ENCODE measurements at regions not wholly inside any gene's neighbourhood (a gene's known extent, or its start where the extent isn't known, plus 50 kb on each side); places are given as distances from the start of the nearest gene placed in this dataset.

DNA sequence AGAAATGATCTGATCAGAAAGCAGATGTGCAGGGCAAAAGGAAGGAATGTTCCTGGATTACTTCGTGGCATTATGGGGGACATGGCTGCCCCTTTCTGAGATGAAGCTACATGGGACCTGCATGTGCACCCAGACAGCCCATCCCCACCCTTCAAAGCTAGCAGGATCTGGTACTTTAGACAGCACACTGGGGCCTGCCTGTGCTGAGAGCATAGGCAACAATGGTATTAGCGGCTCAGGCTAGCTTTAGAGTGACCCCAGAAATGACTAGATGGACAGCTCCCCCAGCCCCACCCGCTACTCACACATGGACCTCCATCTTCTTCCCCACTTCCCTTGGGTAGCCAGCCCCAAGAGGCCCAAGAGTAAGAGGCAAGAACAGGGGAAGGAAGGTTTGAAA lies 61.5 kb upstream of the NFE2L2 start:
- H3K4me1 Mint-ChIP-seq: no peaks in the 10 kb centered on the region
- no peak for DNase-seq
- ChIA-PET POLR2A (interaction anchor here (1.2 kb wide), 1 partner anchor 45 kb away, joined by 3 read pairs; no protein-coding TSS in a partner anchor), CTCF (interaction anchor here (1.4 to 1.5 kb wide), 2 partner anchors 10 to 177 kb away, joined by 4 to 5 read pairs; no protein-coding TSS in a partner anchor)
- H3K9me3 Mint-ChIP-seq: no peaks in the 10 kb centered on the region
- no peak overlapping the region for H3K4me3 Mint-ChIP-seq
- H3K27me3 Mint-ChIP-seq: no peaks in the 10 kb centered on the region
- TF ChIP-seq, protein P1, sequence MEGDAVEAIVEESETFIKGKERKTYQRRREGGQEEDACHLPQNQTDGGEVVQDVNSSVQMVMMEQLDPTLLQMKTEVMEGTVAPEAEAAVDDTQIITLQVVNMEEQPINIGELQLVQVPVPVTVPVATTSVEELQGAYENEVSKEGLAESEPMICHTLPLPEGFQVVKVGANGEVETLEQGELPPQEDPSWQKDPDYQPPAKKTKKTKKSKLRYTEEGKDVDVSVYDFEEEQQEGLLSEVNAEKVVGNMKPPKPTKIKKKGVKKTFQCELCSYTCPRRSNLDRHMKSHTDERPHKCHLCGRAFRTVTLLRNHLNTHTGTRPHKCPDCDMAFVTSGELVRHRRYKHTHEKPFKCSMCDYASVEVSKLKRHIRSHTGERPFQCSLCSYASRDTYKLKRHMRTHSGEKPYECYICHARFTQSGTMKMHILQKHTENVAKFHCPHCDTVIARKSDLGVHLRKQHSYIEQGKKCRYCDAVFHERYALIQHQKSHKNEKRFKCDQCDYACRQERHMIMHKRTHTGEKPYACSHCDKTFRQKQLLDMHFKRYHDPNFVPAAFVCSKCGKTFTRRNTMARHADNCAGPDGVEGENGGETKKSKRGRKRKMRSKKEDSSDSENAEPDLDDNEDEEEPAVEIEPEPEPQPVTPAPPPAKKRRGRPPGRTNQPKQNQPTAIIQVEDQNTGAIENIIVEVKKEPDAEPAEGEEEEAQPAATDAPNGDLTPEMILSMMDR (IDR thresholded peaks at IDR 0.05): no peak
- no peaks in the 10 kb centered on the region for H3K36me3 Mint-ChIP-seq (ENCODE audit: low read depth)
- ATAC-seq (ENCODE audit: low read depth): no peak
- no peak overlapping the region for H3K27ac Mint-ChIP-seq
- intact Hi-C loops (cut with micrococcal nuclease): no loop called here

DNA sequence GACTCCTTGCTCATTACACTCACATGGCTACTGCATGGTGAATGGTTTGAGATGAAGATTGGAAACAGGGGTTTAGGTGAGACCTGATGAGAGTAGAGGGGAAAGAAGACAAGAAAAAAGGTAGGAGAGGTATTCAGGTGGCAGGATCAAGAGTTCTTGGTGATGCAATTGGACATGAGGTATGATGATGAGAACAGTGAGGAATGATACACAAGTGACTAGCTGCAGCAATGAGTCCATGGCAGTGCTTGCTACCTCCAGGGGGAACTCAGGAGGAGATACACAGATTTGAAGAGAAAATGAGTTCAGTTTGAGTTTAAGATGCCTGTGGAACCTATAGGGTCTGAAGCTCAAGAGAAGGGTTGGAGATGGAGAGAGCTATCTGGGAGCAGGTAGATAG lies 62.1 kb upstream of the NFE2L2 start:
- Mint-ChIP-seq H3K9me3 (no peaks in the 10 kb centered on the region), H3K4me1 (no peaks in the 10 kb centered on the region), H3K36me3 (ENCODE audit: low read depth) (no peaks in the 10 kb centered on the region), H3K27me3 (no peaks in the 10 kb centered on the region), H3K4me3 (no peak overlapping the region), H3K27ac (no peak overlapping the region)
- intact Hi-C loops (cut with micrococcal nuclease): no loop called here
- TF ChIP-seq, protein P1 (IDR thresholded peaks at IDR 0.05): no peak
- ChIA-PET POLR2A (no interaction called here), CTCF (interaction anchor here (1.4 to 1.5 kb wide), 2 partner anchors 10 to 178 kb away, joined by 4 to 5 read pairs; no protein-coding TSS in a partner anchor)
- ATAC-seq (ENCODE audit: low read depth): no peak
- DNase-seq: no peak

DNA sequence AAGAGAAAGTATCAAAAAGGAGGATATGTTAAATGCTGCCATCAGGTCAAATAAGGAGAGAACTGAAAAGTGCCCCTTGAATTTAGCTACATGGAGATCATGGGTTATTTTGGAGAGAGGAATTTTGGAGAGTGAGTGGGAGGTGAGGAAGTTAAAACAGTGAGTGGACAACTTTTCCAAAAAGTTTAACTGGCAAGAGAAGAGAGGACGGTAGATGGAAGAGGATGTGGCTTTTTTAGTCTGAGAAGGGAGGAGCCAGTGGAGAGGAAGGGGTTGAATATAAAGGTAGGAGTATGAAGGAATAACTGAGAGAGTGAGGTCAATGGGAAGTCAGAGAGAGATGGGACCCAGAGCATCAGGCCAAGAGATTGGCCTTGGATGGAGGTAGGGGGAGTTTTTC lies 62.5 kb upstream of the NFE2L2 start:
- no peak for DNase-seq
- ATAC-seq (ENCODE audit: low read depth): no peak
- CTCF ChIA-PET: interaction anchor here (1.4 to 1.5 kb wide), 2 partner anchors 9 to 178 kb away, joined by 4 to 5 read pairs; no protein-coding TSS in a partner anchor
- TF ChIP-seq, protein P1 (IDR thresholded peaks at IDR 0.05): no peak
- Mint-ChIP-seq H3K9me3 (no peaks in the 10 kb centered on the region), H3K27ac (no peak overlapping the region), H3K36me3 (ENCODE audit: low read depth) (no peaks in the 10 kb centered on the region), H3K4me3 (no peak overlapping the region), H3K4me1 (peaks cover 3% of the 10 kb centered on the region), H3K27me3 (no peaks in the 10 kb centered on the region)
- intact Hi-C loops (cut with micrococcal nuclease): no loop called here
- POLR2A ChIA-PET: no interaction called here

DNA sequence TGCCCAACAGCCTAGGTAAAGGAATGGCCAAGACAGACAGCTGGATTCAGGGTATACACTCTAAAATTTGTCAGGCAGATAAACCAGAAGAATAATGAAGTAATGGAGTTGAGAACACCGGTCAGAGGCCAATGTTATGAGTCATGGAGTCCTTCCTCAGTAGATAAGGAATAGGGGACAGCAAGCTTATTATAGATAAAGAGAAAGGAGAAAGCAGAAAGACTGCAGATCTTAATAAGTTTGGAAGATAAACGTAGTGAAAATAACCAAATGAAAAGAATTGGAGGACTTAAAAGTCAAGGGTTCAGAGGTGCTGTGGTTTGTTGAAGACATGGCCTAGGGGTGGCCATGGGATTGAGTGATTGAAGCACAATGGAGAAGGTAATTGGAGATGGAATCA lies 63.5 kb upstream of the NFE2L2 start:
- CTCF ChIA-PET: no interaction called here
- Mint-ChIP-seq H3K4me1 (peaks cover 9% of the 10 kb centered on the region), H3K4me3 (no peak overlapping the region), H3K36me3 (ENCODE audit: low read depth) (no peaks in the 10 kb centered on the region), H3K27ac (no peak overlapping the region), H3K9me3 (no peaks in the 10 kb centered on the region), H3K27me3 (no peaks in the 10 kb centered on the region)
- ATAC-seq (ENCODE audit: low read depth) (no peak), DNase-seq (no peak)
- intact Hi-C loops (cut with micrococcal nuclease): no loop called here
- TF ChIP-seq, protein P1 (IDR thresholded peaks at IDR 0.05): no peak
- POLR2A ChIA-PET: no interaction called here

DNA sequence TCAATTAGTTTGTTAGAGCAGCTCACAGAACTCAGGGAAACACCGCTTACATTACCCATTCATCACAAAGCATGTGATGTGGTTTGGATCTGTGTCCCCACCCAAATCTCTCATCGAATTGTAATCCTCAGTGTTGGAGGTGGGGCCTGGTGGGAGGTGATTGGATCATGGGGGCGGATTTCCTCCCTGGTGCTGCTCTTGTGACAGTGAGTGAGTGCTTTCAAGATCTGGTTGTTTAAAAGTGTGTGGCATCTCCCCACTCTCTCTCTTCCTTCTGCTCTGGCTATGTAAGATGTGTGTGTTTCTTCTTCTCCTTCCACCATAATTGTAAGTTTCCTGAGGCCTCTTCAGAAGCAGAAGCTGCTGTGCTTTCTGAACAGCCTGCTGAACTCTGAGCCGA lies 63.5 kb upstream of the AGPS start:
- TF ChIP-seq, protein P1 (IDR thresholded peaks at IDR 0.05): no peak
- POLR2A ChIA-PET: no interaction called here

More for the DNA sequence above, 63.5 kb upstream of the AGPS start:
- Mint-ChIP-seq H3K4me1 (peaks cover 9% of the 10 kb centered on the region), H3K36me3 (ENCODE audit: low read depth) (no peaks in the 10 kb centered on the region), H3K27me3 (no peaks in the 10 kb centered on the region), H3K9me3 (no peaks in the 10 kb centered on the region), H3K4me3 (no peak overlapping the region), H3K27ac (no peak overlapping the region)
- intact Hi-C loops (cut with micrococcal nuclease): no loop called here
- DNase-seq (no peak), ATAC-seq (ENCODE audit: low read depth) (no peak)
- CTCF ChIA-PET: no interaction called here
